H1 (cell line): ENCODE measurements at regions not wholly inside any gene's neighbourhood (a gene's known extent, or its start where the extent isn't known, plus 50 kb on each side); places are given as distances from the start of the nearest gene placed in this dataset.

Experiments used
- CEBPB ChIP-seq: IDR thresholded peaks from 2 replicates; pipeline ENCODE4 v1.6.1; 2012; ENCODE audit warnings: low read depth, low read length
- EP300 ChIP-seq, 2 experiments: IDR thresholded peaks; 1 replicate in 1 of 2; 2 replicates in 1 of 2; pipeline ENCODE4 v1.6.1; 2011 to 2012; ENCODE audit warnings: low read depth in 2 of 2, low read length in 2 of 2, mild to moderate bottlenecking in 2 of 2, borderline replicate concordance in 1 of 2, inconsistent platforms in 1 of 2, moderate library complexity in 1 of 2
- EZH2 ChIP-seq: fragments of 200-600 bp; sonication (generic); IDR thresholded peaks from 2 replicates; pipeline ENCODE4 v1.7.1; 2012; ENCODE audit warnings: low read depth, mild to moderate bottlenecking, moderate library complexity, low read length, inconsistent platforms; ENCODE audit not compliant: severe bottlenecking
- HDAC2 ChIP-seq, 2 experiments: fragments of 300-600 bp in 1 of 2; sonication (generic) in 1 of 2; IDR thresholded peaks; 2 replicates each; pipeline ENCODE4 v1.6.1; 2011 to 2012; ENCODE audit warnings: low read depth in 2 of 2, low read length in 2 of 2, mild to moderate bottlenecking in 2 of 2, moderate library complexity in 2 of 2, borderline replicate concordance in 1 of 2, inconsistent platforms in 1 of 2
- KDM4A ChIP-seq: IDR thresholded peaks from one replicate; pipeline ENCODE4 v1.7.1; 2012; ENCODE audit warnings: low read depth, mild to moderate bottlenecking, moderate library complexity, low read length, inconsistent platforms; ENCODE audit not compliant: severe bottlenecking
- NANOG ChIP-seq: IDR thresholded peaks from 2 replicates; pipeline ENCODE4 v1.6.1; 2011; ENCODE audit warnings: low read length, low read depth, mild to moderate bottlenecking, inconsistent platforms; ENCODE audit not compliant: insufficient read depth, poor library complexity, severe bottlenecking
- PHF8 ChIP-seq: fragments of 200-600 bp; sonication (generic); conservative IDR thresholded peaks from 2 replicates; pipeline ENCODE4 v1.7.1; 2012; ENCODE audit warnings: low read depth, mild to moderate bottlenecking, inconsistent platforms, low read length, moderate library complexity
- POLR2A ChIP-seq, 2 experiments: IDR thresholded peaks; 1 replicate in 1 of 2; 2 replicates in 1 of 2; pipeline ENCODE4 v1.6.1; 2011; ENCODE audit warnings: low read depth in 2 of 2, low read length in 2 of 2, mild to moderate bottlenecking in 2 of 2; ENCODE audit errors: control extremely low read depth in 1 of 2
- POLR2AphosphoS5 ChIP-seq: IDR thresholded peaks from 2 replicates; pipeline ENCODE4 v1.6.1; 2011; ENCODE audit warnings: low read depth, low read length
- TAF1 ChIP-seq: IDR thresholded peaks from 2 replicates; pipeline ENCODE4 v1.6.1; 2011; ENCODE audit warnings: mild to moderate bottlenecking, low read depth, low read length
- YY1 ChIP-seq: IDR thresholded peaks from 2 replicates; pipeline ENCODE4 v1.6.1; 2011; ENCODE audit warnings: low read depth, mild to moderate bottlenecking, low read length
- ZNF274 ChIP-seq: IDR thresholded peaks from 2 replicates; pipeline ENCODE4 v1.7.0; 2012; ENCODE audit warnings: low read length, borderline replicate concordance; ENCODE audit errors: extremely low read depth
- TF ChIP-seq, protein P1 (sequence below), 3 experiments: IDR thresholded peaks; 1 replicate in 2 of 3; 2 replicates in 1 of 3; pipeline versions ENCODE4 v1.5.1 to v1.6.1; 2011; ENCODE audit warnings: low read length in 3 of 3, mild to moderate bottlenecking in 3 of 3, inconsistent platforms in 2 of 3, low read depth in 1 of 3, moderate library complexity in 1 of 3; ENCODE audit not compliant: insufficient read depth in 1 of 3; ENCODE audit errors: control extremely low read depth in 1 of 3

DNA sequence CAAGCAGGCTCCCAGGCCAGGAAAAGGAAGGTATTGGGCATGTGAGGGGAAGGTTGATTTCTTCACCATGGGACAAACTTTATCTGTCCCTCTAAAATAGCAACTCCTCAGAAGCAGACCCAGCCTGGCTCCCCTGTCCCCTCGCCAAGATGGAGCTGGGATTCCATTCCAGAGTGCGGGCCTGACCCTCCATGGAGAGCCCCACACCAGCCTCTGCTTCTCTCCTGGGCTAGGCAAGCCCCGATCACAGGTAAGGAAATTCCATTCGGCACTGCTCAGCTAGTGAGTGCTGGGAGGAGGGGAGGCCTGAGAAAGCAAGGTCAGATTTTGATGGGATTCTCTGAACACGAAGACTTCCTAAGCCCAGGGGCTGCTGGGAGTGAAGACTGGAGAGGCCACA is 98.4 kb downstream of the EFNB1 start:
- TF ChIP-seq CEBPB (no peak), PHF8 (no peak), HDAC2 (IDR thresholded peaks at IDR 0.05; ENCODE audit: borderline replicate concordance in 1 of 2, low read depth in 2 of 2, low read length in 2 of 2) (no peak), EZH2 (no peak), POLR2AphosphoS5 (no peak), YY1 (no peak), POLR2A (IDR thresholded peaks at IDR 0.05; ENCODE audit: control extremely low read depth in 1 of 2, low read depth in 2 of 2, low read length in 2 of 2) (no peak), KDM4A (no peak), EP300 (IDR thresholded peaks at IDR 0.05; ENCODE audit: borderline replicate concordance in 1 of 2, low read depth in 2 of 2, low read length in 2 of 2) (no peak), NANOG (no peak), ZNF274 (no peak), TAF1 (no peak)
- TF ChIP-seq, protein P1, sequence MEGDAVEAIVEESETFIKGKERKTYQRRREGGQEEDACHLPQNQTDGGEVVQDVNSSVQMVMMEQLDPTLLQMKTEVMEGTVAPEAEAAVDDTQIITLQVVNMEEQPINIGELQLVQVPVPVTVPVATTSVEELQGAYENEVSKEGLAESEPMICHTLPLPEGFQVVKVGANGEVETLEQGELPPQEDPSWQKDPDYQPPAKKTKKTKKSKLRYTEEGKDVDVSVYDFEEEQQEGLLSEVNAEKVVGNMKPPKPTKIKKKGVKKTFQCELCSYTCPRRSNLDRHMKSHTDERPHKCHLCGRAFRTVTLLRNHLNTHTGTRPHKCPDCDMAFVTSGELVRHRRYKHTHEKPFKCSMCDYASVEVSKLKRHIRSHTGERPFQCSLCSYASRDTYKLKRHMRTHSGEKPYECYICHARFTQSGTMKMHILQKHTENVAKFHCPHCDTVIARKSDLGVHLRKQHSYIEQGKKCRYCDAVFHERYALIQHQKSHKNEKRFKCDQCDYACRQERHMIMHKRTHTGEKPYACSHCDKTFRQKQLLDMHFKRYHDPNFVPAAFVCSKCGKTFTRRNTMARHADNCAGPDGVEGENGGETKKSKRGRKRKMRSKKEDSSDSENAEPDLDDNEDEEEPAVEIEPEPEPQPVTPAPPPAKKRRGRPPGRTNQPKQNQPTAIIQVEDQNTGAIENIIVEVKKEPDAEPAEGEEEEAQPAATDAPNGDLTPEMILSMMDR (IDR thresholded peaks at IDR 0.05; ENCODE audit: control extremely low read depth in 1 of 3, insufficient read depth in 1 of 3, low read depth in 1 of 3, low read length in 3 of 3) = no peak
